ENCODE measurements at regions not wholly inside any gene's neighbourhood (a gene's known extent, or its start where the extent isn't known, plus 50 kb on each side); places are given as distances from the start of the nearest gene placed in this dataset.

- TF ChIP-seq, protein P1, sequence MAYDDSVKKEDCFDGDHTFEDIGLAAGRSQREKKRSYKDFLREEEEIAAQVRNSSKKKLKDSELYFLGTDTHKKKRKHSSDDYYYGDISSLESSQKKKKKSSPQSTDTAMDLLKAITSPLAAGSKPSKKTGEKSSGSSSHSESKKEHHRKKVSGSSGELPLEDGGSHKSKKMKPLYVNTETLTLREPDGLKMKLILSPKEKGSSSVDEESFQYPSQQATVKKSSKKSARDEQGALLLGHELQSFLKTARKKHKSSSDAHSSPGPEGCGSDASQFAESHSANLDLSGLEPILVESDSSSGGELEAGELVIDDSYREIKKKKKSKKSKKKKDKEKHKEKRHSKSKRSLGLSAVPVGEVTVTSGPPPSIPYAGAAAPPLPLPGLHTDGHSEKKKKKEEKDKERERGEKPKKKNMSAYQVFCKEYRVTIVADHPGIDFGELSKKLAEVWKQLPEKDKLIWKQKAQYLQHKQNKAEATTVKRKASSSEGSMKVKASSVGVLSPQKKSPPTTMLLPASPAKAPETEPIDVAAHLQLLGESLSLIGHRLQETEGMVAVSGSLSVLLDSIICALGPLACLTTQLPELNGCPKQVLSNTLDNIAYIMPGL (CRISPR knock-in tag; IDR thresholded peaks at IDR 0.05) = no peak
- no peak for TF ChIP-seq KAT7 (CRISPR knock-in tag; IDR thresholded peaks at IDR 0.05; ENCODE audit: borderline replicate concordance)
- no peak for TF ChIP-seq ZBTB21 (CRISPR knock-in tag; IDR thresholded peaks at IDR 0.05; ENCODE audit: borderline replicate concordance)
- no peak for TF ChIP-seq NR1H2 (CRISPR knock-in tag; IDR thresholded peaks at IDR 0.05)
- no peak for TF ChIP-seq RELA (CRISPR knock-in tag; IDR thresholded peaks at IDR 0.05; ENCODE audit: borderline replicate concordance)
- no peak for TF ChIP-seq FOXK1 (CRISPR knock-in tag; IDR thresholded peaks at IDR 0.05)
- TF ChIP-seq, protein P2, sequence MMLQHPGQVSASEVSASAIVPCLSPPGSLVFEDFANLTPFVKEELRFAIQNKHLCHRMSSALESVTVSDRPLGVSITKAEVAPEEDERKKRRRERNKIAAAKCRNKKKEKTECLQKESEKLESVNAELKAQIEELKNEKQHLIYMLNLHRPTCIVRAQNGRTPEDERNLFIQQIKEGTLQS (CRISPR knock-in tag; conservative IDR thresholded peaks at IDR 0.05) = no peak
- TF ChIP-seq ZNF138 (CRISPR knock-in tag; conservative IDR thresholded peaks at IDR 0.05) = no peak
- no peak for TF ChIP-seq ZNF232 (CRISPR knock-in tag; IDR thresholded peaks at IDR 0.05)
- TF ChIP-seq NFYB (CRISPR knock-in tag; conservative IDR thresholded peaks at IDR 0.05; ENCODE audit: low read depth) = no peak
- no peak for TF ChIP-seq IRF1 (CRISPR knock-in tag; IDR thresholded peaks at IDR 0.05)
- no peak for TF ChIP-seq CBFB (CRISPR knock-in tag; IDR thresholded peaks at IDR 0.05; ENCODE audit: low read depth)
- TF ChIP-seq NFE2L1 (CRISPR knock-in tag; IDR thresholded peaks at IDR 0.05) = no peak
Measured at GRCh38 chr1:82788660-82789059, 987.9 kb downstream of the ADGRL2 start (continued).

GRCh38 chr1:82788038-82788437 is 987.3 kb downstream of the ADGRL2 start:
- Mint-ChIP-seq H3K27me3 (ENCODE audit: low read depth) (no peaks in the 10 kb centered on the region), H3K36me3 (peaks cover 21% of the 10 kb centered on the region)

More at GRCh38 chr1:82788038-82788437, 987.3 kb downstream of the ADGRL2 start:
- ATAC-seq (no peak), DNase-seq (ENCODE audit: low spot score) (no peak)
- no peak for TF ChIP-seq OVOL2 (CRISPR knock-in tag; IDR thresholded peaks at IDR 0.05; ENCODE audit: borderline replicate concordance)
- TF ChIP-seq, protein P2 (CRISPR knock-in tag; conservative IDR thresholded peaks at IDR 0.05) = no peak
- no peak for TF ChIP-seq ZNF219 (CRISPR knock-in tag; IDR thresholded peaks at IDR 0.05; ENCODE audit: borderline replicate concordance)
- TF ChIP-seq, protein P3, sequence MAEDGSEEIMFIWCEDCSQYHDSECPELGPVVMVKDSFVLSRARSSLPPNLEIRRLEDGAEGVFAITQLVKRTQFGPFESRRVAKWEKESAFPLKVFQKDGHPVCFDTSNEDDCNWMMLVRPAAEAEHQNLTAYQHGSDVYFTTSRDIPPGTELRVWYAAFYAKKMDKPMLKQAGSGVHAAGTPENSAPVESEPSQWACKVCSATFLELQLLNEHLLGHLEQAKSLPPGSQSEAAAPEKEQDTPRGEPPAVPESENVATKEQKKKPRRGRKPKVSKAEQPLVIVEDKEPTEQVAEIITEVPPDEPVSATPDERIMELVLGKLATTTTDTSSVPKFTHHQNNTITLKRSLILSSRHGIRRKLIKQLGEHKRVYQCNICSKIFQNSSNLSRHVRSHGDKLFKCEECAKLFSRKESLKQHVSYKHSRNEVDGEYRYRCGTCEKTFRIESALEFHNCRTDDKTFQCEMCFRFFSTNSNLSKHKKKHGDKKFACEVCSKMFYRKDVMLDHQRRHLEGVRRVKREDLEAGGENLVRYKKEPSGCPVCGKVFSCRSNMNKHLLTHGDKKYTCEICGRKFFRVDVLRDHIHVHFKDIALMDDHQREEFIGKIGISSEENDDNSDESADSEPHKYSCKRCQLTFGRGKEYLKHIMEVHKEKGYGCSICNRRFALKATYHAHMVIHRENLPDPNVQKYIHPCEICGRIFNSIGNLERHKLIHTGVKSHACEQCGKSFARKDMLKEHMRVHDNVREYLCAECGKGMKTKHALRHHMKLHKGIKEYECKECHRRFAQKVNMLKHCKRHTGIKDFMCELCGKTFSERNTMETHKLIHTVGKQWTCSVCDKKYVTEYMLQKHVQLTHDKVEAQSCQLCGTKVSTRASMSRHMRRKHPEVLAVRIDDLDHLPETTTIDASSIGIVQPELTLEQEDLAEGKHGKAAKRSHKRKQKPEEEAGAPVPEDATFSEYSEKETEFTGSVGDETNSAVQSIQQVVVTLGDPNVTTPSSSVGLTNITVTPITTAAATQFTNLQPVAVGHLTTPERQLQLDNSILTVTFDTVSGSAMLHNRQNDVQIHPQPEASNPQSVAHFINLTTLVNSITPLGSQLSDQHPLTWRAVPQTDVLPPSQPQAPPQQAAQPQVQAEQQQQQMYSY (CRISPR knock-in tag; IDR thresholded peaks at IDR 0.05) = no peak
- TF ChIP-seq, protein P4, sequence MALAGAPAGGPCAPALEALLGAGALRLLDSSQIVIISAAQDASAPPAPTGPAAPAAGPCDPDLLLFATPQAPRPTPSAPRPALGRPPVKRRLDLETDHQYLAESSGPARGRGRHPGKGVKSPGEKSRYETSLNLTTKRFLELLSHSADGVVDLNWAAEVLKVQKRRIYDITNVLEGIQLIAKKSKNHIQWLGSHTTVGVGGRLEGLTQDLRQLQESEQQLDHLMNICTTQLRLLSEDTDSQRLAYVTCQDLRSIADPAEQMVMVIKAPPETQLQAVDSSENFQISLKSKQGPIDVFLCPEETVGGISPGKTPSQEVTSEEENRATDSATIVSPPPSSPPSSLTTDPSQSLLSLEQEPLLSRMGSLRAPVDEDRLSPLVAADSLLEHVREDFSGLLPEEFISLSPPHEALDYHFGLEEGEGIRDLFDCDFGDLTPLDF (CRISPR knock-in tag; IDR thresholded peaks at IDR 0.05) = no peak
- no peak for TF ChIP-seq ELF4 (CRISPR knock-in tag; IDR thresholded peaks at IDR 0.05; ENCODE audit: low read depth)
- TF ChIP-seq TP53 (CRISPR knock-in tag; IDR thresholded peaks at IDR 0.05) = no peak
- TF ChIP-seq NR2C2 (CRISPR knock-in tag; IDR thresholded peaks at IDR 0.05) = no peak
- TF ChIP-seq GRHL2 (CRISPR knock-in tag; IDR thresholded peaks at IDR 0.05; ENCODE audit: insufficient replicate concordance, severe bottlenecking) = no peak
- TF ChIP-seq ZNF263 (CRISPR knock-in tag; IDR thresholded peaks at IDR 0.05; ENCODE audit: low read depth) = no peak
- no peak for TF ChIP-seq HMGA2 (CRISPR knock-in tag; IDR thresholded peaks at IDR 0.05)
- TF ChIP-seq, protein P5, sequence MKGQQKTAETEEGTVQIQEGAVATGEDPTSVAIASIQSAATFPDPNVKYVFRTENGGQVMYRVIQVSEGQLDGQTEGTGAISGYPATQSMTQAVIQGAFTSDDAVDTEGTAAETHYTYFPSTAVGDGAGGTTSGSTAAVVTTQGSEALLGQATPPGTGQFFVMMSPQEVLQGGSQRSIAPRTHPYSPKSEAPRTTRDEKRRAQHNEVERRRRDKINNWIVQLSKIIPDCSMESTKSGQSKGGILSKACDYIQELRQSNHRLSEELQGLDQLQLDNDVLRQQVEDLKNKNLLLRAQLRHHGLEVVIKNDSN (CRISPR knock-in tag; IDR thresholded peaks at IDR 0.05) = no peak
- TF ChIP-seq E2F4 (CRISPR knock-in tag; IDR thresholded peaks at IDR 0.05; ENCODE audit: borderline replicate concordance, low read depth) = no peak
- TF ChIP-seq ZNF671 (CRISPR knock-in tag; IDR thresholded peaks at IDR 0.05) = no peak
- Mint-ChIP-seq H3K4me3 (no peak overlapping the region), H3K9me3 (peaks cover 27% of the 10 kb centered on the region), H3K4me1 (peaks cover 16% of the 10 kb centered on the region), H3K27ac (peak overlapping the region; percentile 28; the same call in 1 of the 2 replicates)
- ChIA-PET CTCF (interaction anchor here (1.3 kb wide), 1 partner anchor 9 kb away, joined by 5 read pairs; no protein-coding TSS in a partner anchor), POLR2A (no interaction called here)
